HG03442 (cell line): ENCODE measurements at regions not wholly inside any gene's neighbourhood (a gene's known extent, or its start where the extent isn't known, plus 50 kb on each side); places are given as distances from the start of the nearest gene placed in this dataset.
"Not testable (repeated sequence)": the region's sequence is repeated elsewhere in the genome, so short reads cannot be mapped to it uniquely, and the experiment has no call there.

Experiments used
- ATAC-seq: cut with Tn5 transposase; IDR thresholded peaks from one replicate; pipeline ENCODE4 v1.9.1; 2021; ENCODE audit warnings: mild to moderate bottlenecking, moderate library complexity; ENCODE audit not compliant: unreplicated experiment

- ATAC-seq = no peak
These were observed 729.6 kb upstream of the GJE1 start for GRCh38 chr6:141403103-141403502.

GRCh38 chr6:141402489-141402888 lies 730.2 kb upstream of the GJE1 start:
- no peak for ATAC-seq

GRCh38 chr6:141401851-141402250 lies 730.9 kb upstream of the GJE1 start:
- ATAC-seq = no peak

- no peak for ATAC-seq
These were observed 731.6 kb upstream of the GJE1 start for GRCh38 chr6:141401168-141401567.

GRCh38 chr6:141398949-141399348 lies 733.8 kb upstream of the GJE1 start:
- ATAC-seq = no peak

- no peak for ATAC-seq
These were observed 737.2 kb upstream of the GJE1 start for GRCh38 chr6:141395443-141396008.

GRCh38 chr6:141394565-141395051 lies 738.1 kb upstream of the GJE1 start:
- ATAC-seq = no peak

- ATAC-seq = no peak
These were observed 738.6 kb upstream of the GJE1 start for GRCh38 chr6:141394125-141394536.

GRCh38 chr6:141393405-141394124 lies 739.2 kb upstream of the GJE1 start:
- ATAC-seq = no peak

- not testable (repeated sequence) for ATAC-seq
These were observed 741.6 kb upstream of the GJE1 start for GRCh38 chr6:141391135-141391534.

GRCh38 chr6:141388666-141389065 lies 744.1 kb upstream of the GJE1 start:
- ATAC-seq = no peak

- ATAC-seq = no peak
These were observed 762.3 kb upstream of the GJE1 start for GRCh38 chr6:141370438-141370837.

- ATAC-seq = not testable (repeated sequence)
These were observed 765.9 kb upstream of the GJE1 start for GRCh38 chr6:141366796-141367195.

GRCh38 chr6:141364694-141365093 lies 768.0 kb upstream of the GJE1 start:
- no peak for ATAC-seq

GRCh38 chr6:141364232-141364631 lies 768.5 kb upstream of the GJE1 start:
- ATAC-seq = no peak

- no peak for ATAC-seq
These were observed 771.2 kb upstream of the GJE1 start for GRCh38 chr6:141361559-141361958.

GRCh38 chr6:141359953-141360352 lies 772.8 kb upstream of the GJE1 start:
- no peak for ATAC-seq

GRCh38 chr6:141354191-141354955 lies 778.4 kb upstream of the GJE1 start:
- ATAC-seq = no peak

- no peak for ATAC-seq
These were observed 781.0 kb upstream of the GJE1 start for GRCh38 chr6:141351721-141352120.

GRCh38 chr6:141349710-141350109 lies 783.0 kb upstream of the GJE1 start:
- no peak for ATAC-seq

- ATAC-seq = no peak
These were observed 784.7 kb upstream of the GJE1 start for GRCh38 chr6:141347906-141348492.
